ENCODE measurements at regions not wholly inside any gene's neighbourhood (a gene's known extent, or its start where the extent isn't known, plus 50 kb on each side); places are given as distances from the start of the nearest gene placed in this dataset.

- no peak for TF ChIP-seq CTCF (IDR thresholded peaks at IDR 0.05)
- TF ChIP-seq POLR2A (IDR thresholded peaks at IDR 0.05), result no peak
- TF ChIP-seq POLR2AphosphoS5 (IDR thresholded peaks at IDR 0.05), result no peak
These were observed 121.5 kb downstream of the CD83 start for GRCh38 chr6:14239097-14239496.
